Naive B cell (primary cell): ENCODE measurements at regions not wholly inside any gene's neighbourhood (a gene's known extent, or its start where the extent isn't known, plus 50 kb on each side); places are given as distances from the start of the nearest gene placed in this dataset.
A peak's percentile ranks its signal among the peaks of the same experiment; 100 is the strongest.
"Not testable (repeated sequence)": the region's sequence is repeated elsewhere in the genome, so short reads cannot be mapped to it uniquely, and the experiment has no call there.

Experiments
- ATAC-seq, 2 donors: fragments of 150-1000 bp; cut with Tn5 transposase; 2 replicates each; pipeline ENCODE4 v1.10.0; 2021; ENCODE audit warnings: low read depth in 2 of 2, mild to moderate bottlenecking in 2 of 2, moderate library complexity in 2 of 2
- DNase-seq: peaks from one replicate; pipeline ENCODE4 v3.0.0; 2022
- H3K27ac Mint-ChIP-seq, 6 donors: one replicate each; pipeline ENCODE4 v1.8.0; 2020 to 2022; ENCODE audit warnings: mild to moderate bottlenecking in 6 of 6, mixed read lengths in 6 of 6, moderate library complexity in 5 of 6, inconsistent platforms in 2 of 6
- H3K27me3 Mint-ChIP-seq, 3 donors: one replicate each; pipeline ENCODE4 v1.8.0; 2021 to 2022; ENCODE audit warnings: mixed read lengths in 3 of 3, mild to moderate bottlenecking in 1 of 3
- H3K36me3 Mint-ChIP-seq, 2 donors: one replicate each; pipeline ENCODE4 v1.8.0; 2020 to 2022; ENCODE audit warnings: mixed read lengths in 2 of 2, inconsistent platforms in 1 of 2, mild to moderate bottlenecking in 1 of 2
- H3K4me1 Mint-ChIP-seq, 3 donors: one replicate each; pipeline ENCODE4 v1.8.0; 2020 to 2022; ENCODE audit warnings: mixed read lengths in 3 of 3, inconsistent platforms in 1 of 3, mild to moderate bottlenecking in 1 of 3, moderate library complexity in 1 of 3
- H3K4me3 Mint-ChIP-seq, 8 donors: one replicate each; pipeline ENCODE4 v1.8.0; 2020 to 2022; ENCODE audit warnings: mild to moderate bottlenecking in 8 of 8, mixed read lengths in 8 of 8, moderate library complexity in 8 of 8, inconsistent platforms in 2 of 8
- H3K9me3 Mint-ChIP-seq, 7 donors: one replicate each; pipeline ENCODE4 v1.8.0; 2020 to 2022; ENCODE audit warnings: mixed read lengths in 7 of 7, mild to moderate bottlenecking in 5 of 7, inconsistent platforms in 2 of 7, moderate library complexity in 1 of 7

- peaks cover 9 to 15% (median 10%) of the 10 kb centered on the region in 3 donors for H3K27me3 Mint-ChIP-seq
- H3K4me3 Mint-ChIP-seq, result no peak overlapping the region
- H3K27ac Mint-ChIP-seq, result no peak overlapping the region
- ATAC-seq (no peak), DNase-seq (no peak)
- H3K4me1 Mint-ChIP-seq, result no peaks in the 10 kb centered on the region
- H3K9me3 Mint-ChIP-seq, result peaks cover 0 to 14% (median 7%) of the 10 kb centered on the region in 7 donors
- H3K36me3 Mint-ChIP-seq, result peaks cover 0 to 7% of the 10 kb centered on the region in 2 donors
These were observed 114.4 kb upstream of the PCSK1 start for GRCh38 chr5:96547486-96547885.

- DNase-seq (no peak), ATAC-seq (no peak)
- H3K4me3 Mint-ChIP-seq, result no peak overlapping the region
- no peak overlapping the region for H3K27ac Mint-ChIP-seq
- H3K27me3 Mint-ChIP-seq, result peaks cover 9 to 21% (median 12%) of the 10 kb centered on the region in 3 donors
- peaks cover 0 to 12% (median 8%) of the 10 kb centered on the region in 7 donors for H3K9me3 Mint-ChIP-seq
- no peaks in the 10 kb centered on the region for H3K4me1 Mint-ChIP-seq
- peaks cover 0 to 7% of the 10 kb centered on the region in 2 donors for H3K36me3 Mint-ChIP-seq
These were observed 113.3 kb upstream of the CAST start for GRCh38 chr5:96548905-96549304.

GRCh38 chr5:96560857-96561256 lies 101.3 kb upstream of the CAST start:
- not testable (repeated sequence) for H3K4me3 Mint-ChIP-seq, ATAC-seq, H3K4me1 Mint-ChIP-seq, H3K36me3 Mint-ChIP-seq, H3K9me3 Mint-ChIP-seq, H3K27ac Mint-ChIP-seq, H3K27me3 Mint-ChIP-seq, DNase-seq

- ATAC-seq, result no peak
- H3K27me3 Mint-ChIP-seq, result peaks cover 0 to 2% (median 0%) of the 10 kb centered on the region in 3 donors
- H3K4me3 Mint-ChIP-seq, result no peak overlapping the region
- H3K4me1 Mint-ChIP-seq, result peaks cover 10 to 12% (median 11%) of the 10 kb centered on the region in 3 donors
- H3K27ac Mint-ChIP-seq, result no peak overlapping the region
- peaks cover 0 to 4% (median 2%) of the 10 kb centered on the region in 7 donors for H3K9me3 Mint-ChIP-seq
- H3K36me3 Mint-ChIP-seq, result no peaks in the 10 kb centered on the region
- no peak for DNase-seq
These were observed 99.6 kb upstream of the CAST start for GRCh38 chr5:96562614-96563013.

GRCh38 chr5:96563816-96564215 lies 98.4 kb upstream of the CAST start:
- DNase-seq (no peak), ATAC-seq (no peak)
- Mint-ChIP-seq H3K4me3 (no peak overlapping the region), H3K27me3 (peaks cover 0 to 5% (median 0%) of the 10 kb centered on the region in 3 donors), H3K4me1 (peaks cover 11 to 13% (median 13%) of the 10 kb centered on the region in 3 donors), H3K9me3 (peaks cover 0 to 4% (median 2%) of the 10 kb centered on the region in 7 donors), H3K27ac (no peak overlapping the region), H3K36me3 (no peaks in the 10 kb centered on the region)

- H3K36me3 Mint-ChIP-seq, result no peaks in the 10 kb centered on the region
- peaks cover 11 to 13% (median 13%) of the 10 kb centered on the region in 3 donors for H3K4me1 Mint-ChIP-seq
- H3K4me3 Mint-ChIP-seq, result no peak overlapping the region
- DNase-seq, result no peak
- no peak for ATAC-seq
- H3K27me3 Mint-ChIP-seq, result peaks cover 5 to 14% (median 11%) of the 10 kb centered on the region in 3 donors
- no peak overlapping the region for H3K27ac Mint-ChIP-seq
- H3K9me3 Mint-ChIP-seq, result peaks cover 0 to 3% (median 0%) of the 10 kb centered on the region in 7 donors
These were observed 96.5 kb upstream of the CAST start for GRCh38 chr5:96565582-96566265.

GRCh38 chr5:96566833-96567587 lies 95.2 kb upstream of the CAST start:
- Mint-ChIP-seq H3K27me3 (peaks cover 5 to 14% (median 11%) of the 10 kb centered on the region in 3 donors), H3K36me3 (no peaks in the 10 kb centered on the region), H3K4me1 (peaks cover 11 to 13% (median 13%) of the 10 kb centered on the region in 3 donors), H3K27ac (no peak overlapping the region), H3K4me3 (peak overlapping the region in 1 of 8 donors; percentile 35), H3K9me3 (peaks cover 0 to 3% (median 0%) of the 10 kb centered on the region in 7 donors)
- ATAC-seq, result no peak
- no peak for DNase-seq

- peaks cover 5 to 16% (median 14%) of the 10 kb centered on the region in 3 donors for H3K27me3 Mint-ChIP-seq
- no peak overlapping the region for H3K4me3 Mint-ChIP-seq
- ATAC-seq (no peak), DNase-seq (no peak)
- peaks cover 0 to 5% (median 0%) of the 10 kb centered on the region in 7 donors for H3K9me3 Mint-ChIP-seq
- no peak overlapping the region for H3K27ac Mint-ChIP-seq
- H3K36me3 Mint-ChIP-seq, result no peaks in the 10 kb centered on the region
- peaks cover 11 to 13% (median 13%) of the 10 kb centered on the region in 3 donors for H3K4me1 Mint-ChIP-seq
These were observed 92.8 kb upstream of the CAST start for GRCh38 chr5:96569332-96569731.

- no peak overlapping the region for H3K27ac Mint-ChIP-seq
- no peak for DNase-seq
- H3K4me3 Mint-ChIP-seq, result no peak overlapping the region
- no peaks in the 10 kb centered on the region for H3K36me3 Mint-ChIP-seq
- H3K4me1 Mint-ChIP-seq, result peaks cover 11 to 13% (median 13%) of the 10 kb centered on the region in 3 donors
- no peak for ATAC-seq
- peaks cover 0 to 5% (median 0%) of the 10 kb centered on the region in 7 donors for H3K9me3 Mint-ChIP-seq
- peaks cover 5 to 16% (median 14%) of the 10 kb centered on the region in 3 donors for H3K27me3 Mint-ChIP-seq
These were observed 92.4 kb upstream of the CAST start for GRCh38 chr5:96569770-96570169.

- ATAC-seq, result no peak
- no peaks in the 10 kb centered on the region for H3K36me3 Mint-ChIP-seq
These were observed 89.2 kb upstream of the CAST start for GRCh38 chr5:96572864-96573512.

GRCh38 chr5:96573513-96573894 lies 88.7 kb upstream of the CAST start:
- Mint-ChIP-seq H3K36me3 (no peaks in the 10 kb centered on the region), H3K27me3 (peaks cover 5 to 39% (median 14%) of the 10 kb centered on the region in 3 donors), H3K9me3 (peaks cover 0 to 5% (median 1%) of the 10 kb centered on the region in 7 donors), H3K4me3 (no peak overlapping the region), H3K27ac (no peak overlapping the region), H3K4me1 (no peaks in the 10 kb centered on the region)
- no peak for DNase-seq
- no peak for ATAC-seq

More at GRCh38 chr5:96572864-96573512, 89.2 kb upstream of the CAST start:
- Mint-ChIP-seq H3K4me3 (no peak overlapping the region), H3K4me1 (no peaks in the 10 kb centered on the region), H3K9me3 (peaks cover 0 to 5% (median 1%) of the 10 kb centered on the region in 7 donors), H3K27me3 (peaks cover 5 to 37% (median 9%) of the 10 kb centered on the region in 3 donors), H3K27ac (no peak overlapping the region)
- no peak for DNase-seq

GRCh38 chr5:96576876-96577275 lies 85.3 kb upstream of the CAST start:
- no peak overlapping the region for H3K27ac Mint-ChIP-seq
- peaks cover 6 to 36% (median 8%) of the 10 kb centered on the region in 3 donors for H3K27me3 Mint-ChIP-seq
- ATAC-seq (no peak), DNase-seq (no peak)
- H3K4me1 Mint-ChIP-seq, result no peaks in the 10 kb centered on the region
- H3K4me3 Mint-ChIP-seq, result no peak overlapping the region
- peaks cover 0 to 5% (median 1%) of the 10 kb centered on the region in 7 donors for H3K9me3 Mint-ChIP-seq
- H3K36me3 Mint-ChIP-seq, result no peaks in the 10 kb centered on the region

- H3K4me3 Mint-ChIP-seq, result no peak overlapping the region
- peaks cover 6 to 36% (median 16%) of the 10 kb centered on the region in 3 donors for H3K27me3 Mint-ChIP-seq
- DNase-seq (no peak), ATAC-seq (no peak)
- H3K36me3 Mint-ChIP-seq, result no peaks in the 10 kb centered on the region
- H3K9me3 Mint-ChIP-seq, result peaks cover 0 to 3% (median 1%) of the 10 kb centered on the region in 7 donors
- no peak overlapping the region for H3K27ac Mint-ChIP-seq
- H3K4me1 Mint-ChIP-seq, result no peaks in the 10 kb centered on the region
These were observed 84.3 kb upstream of the CAST start for GRCh38 chr5:96577909-96578308.
